Stimulated activated CD8-positive, alpha-beta memory T cell treated with anti-CD3 and anti-CD28 coated beads, Interleukin-15, amount 100 ng/mL, for 4 hours (primary cell): ENCODE measurements at regions not wholly inside any gene's neighbourhood (a gene's known extent, or its start where the extent isn't known, plus 50 kb on each side); places are given as distances from the start of the nearest gene placed in this dataset.
"Not testable (repeated sequence)": the region's sequence is repeated elsewhere in the genome, so short reads cannot be mapped to it uniquely, and the experiment has no call there.

Source experiments
- DNase-seq, 2 donors: peaks; one replicate each; pipeline ENCODE4 v3.0.0-alpha.2; 2020; ENCODE audit warnings: low read depth in 2 of 2

DNA sequence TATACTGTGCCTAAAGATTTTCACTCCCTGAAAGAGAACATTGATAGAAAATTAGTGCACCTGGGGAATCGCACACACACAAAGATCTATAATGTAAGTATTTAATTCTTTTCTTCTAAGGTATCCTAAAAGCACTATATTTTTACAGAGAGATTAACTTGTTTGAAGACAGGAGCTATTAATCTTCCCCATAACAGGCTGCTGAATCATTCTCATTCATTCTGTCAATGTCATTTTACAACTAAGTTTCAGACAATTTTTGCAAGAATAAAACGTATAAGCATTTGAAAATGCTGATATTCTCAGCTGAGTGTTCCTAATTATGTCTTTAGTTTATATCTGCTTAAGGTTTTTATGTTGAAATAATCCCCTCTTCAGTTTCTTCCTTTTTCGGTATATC, 776.7 kb downstream of the NXPH1 start:
- DNase-seq: no peak

DNA sequence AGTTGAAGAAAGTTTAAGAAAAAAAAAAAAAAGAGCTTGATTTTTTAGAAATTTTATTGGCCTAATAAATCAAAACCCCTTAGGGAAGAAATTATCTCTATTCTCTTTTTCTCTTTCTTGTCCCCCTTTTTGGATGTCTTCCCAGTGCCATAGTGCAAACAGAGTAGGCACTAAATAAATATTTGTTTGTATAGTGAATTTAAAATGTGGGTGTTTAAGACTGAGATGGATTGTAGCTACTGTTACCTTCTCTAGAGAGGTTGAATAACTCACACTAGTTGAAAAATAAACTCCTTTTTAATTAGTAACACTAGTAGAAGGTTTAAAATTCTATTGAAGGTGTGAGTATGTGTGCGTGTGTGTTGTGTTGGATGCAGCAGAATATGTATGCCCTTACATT, 783.8 kb downstream of the NXPH1 start:
- no peak for DNase-seq

DNA sequence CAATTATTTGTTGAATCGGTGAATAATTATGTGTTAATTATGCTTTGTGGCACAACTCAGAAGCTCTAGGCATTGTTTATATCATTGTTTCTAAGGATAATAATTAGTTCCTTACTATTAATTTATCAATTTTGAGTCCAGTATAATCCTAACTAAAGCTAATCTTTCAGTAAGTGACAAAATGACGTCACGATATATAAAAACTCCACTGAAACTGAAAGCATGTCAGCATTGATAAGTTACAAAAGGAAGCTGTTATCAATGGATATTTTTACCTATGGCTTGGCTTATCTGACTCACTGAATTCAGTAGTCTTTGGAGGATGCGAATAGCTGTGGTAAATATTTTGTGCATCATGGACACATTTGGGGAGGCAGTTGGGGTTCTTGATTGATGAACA, 793.1 kb downstream of the NXPH1 start:
- no peak for DNase-seq

DNA sequence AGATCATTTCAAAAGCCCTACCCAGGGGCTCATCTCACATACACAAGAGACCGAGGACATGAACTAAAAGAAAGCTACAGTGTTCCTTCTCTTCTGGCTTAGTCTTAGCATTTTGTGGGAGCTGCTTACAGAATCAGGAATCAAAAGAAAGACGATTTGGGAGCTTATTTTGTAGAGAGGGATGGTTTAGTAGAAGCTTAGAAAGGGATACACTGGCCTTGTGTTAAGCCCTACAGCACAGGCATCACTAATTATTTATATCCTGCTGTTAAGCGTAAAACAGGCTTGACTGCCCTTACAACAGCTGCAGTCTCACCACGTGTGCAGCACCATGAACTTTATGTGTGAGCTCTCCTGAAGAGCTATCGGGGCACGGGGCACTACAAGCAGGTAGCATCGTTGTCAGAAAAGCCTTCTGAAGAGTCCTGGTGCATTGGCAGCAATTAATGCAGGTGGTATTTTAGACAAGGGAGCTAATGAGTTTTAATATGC, 798.3 kb downstream of the NXPH1 start:
- DNase-seq: no peak

DNA sequence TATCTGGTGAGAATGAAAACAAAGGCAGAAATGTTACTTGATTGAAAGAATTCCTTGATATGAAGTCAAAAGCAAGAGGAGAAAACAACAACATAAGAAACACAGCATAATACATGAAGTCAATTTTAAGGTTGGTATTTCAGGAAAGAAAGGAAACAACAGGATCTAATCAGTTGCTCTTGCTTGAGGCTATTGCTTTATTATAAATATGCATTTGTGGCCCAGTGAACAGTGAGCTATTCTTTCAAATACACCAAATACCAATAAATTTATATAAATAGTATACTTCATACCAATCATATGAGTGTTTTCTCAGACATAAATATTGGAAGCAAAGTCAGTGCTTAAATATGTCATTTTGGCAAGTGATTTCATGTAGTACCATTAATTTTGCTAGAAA, 806.6 kb downstream of the NXPH1 start:
- DNase-seq: no peak

DNA sequence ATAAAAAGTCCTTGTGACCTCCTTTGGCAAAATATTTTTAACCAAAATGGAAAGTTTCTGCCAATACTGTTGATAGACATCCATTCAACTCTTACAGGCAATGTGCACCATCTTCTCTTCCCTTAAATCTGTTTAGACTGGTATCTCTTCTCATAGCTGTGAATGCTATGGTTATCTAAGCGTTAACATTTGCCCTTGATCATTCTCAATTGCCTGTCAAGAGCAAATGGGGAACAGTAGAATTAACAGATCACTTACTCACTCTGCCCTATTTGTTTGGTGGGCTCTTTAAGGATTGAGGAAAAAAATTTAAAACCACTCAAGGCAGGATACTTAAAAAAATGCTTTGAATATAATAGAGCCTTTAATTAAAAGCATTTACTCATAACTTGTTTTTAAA, 808.4 kb downstream of the NXPH1 start:
- DNase-seq: no peak

DNA sequence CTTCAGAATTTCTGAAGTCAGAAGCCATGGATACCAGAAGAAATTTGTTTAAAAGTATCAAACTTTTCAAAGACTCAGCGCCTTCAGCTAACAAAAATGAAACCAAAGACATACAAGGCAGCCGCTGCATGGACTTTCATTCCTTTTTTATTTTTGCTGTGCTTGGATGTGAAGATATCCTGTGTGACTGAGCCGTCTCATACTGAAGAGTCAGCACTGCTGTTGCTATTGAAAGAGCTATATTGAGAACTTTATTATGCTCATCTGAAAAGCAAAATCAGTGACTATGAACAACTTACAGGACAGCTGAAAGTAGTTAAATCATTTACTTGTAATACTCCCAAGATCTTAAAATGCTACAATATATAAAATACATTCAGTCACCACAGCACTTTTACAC, 809.2 kb downstream of the NXPH1 start:
- DNase-seq: no peak

DNA sequence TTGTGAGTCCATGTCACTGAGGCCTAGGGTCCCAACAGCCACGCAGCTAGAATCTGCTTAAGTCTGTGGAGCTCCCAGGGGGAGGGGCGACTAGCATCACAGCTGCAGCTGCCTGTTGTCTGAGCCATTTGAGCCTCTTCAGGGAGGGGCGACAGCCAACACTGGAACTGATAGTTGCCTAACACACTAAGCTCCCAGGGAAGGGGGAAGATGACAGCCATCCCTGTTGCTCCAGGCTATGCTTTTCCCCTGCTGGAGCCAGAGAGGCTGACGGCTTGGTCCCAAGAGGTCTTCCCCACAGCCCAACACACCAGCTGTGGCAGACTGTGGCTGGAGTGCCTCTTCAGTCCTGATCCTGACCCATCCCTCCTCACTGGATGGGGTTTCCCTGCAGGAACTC, 817.5 kb downstream of the NXPH1 start:
- no peak for DNase-seq

DNA sequence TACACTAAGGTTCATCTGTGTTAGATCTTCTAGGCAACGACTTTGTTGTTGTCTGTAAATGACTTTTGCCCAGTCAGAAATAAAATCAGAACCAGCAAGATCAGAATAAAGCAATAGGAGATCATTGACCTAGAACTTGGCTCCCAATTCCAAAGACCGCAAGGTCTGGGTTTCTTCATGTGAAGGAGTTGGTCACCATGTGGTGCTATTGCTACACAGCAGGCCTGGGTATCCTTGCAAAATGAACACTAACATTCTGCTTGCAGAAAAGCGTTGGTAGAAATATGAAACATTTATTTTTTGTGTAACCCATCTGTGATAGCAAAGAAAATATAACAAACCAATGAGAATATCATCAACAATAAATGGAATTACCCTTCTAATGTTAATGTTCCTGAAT, 831.0 kb downstream of the NXPH1 start:
- no peak for DNase-seq

DNA sequence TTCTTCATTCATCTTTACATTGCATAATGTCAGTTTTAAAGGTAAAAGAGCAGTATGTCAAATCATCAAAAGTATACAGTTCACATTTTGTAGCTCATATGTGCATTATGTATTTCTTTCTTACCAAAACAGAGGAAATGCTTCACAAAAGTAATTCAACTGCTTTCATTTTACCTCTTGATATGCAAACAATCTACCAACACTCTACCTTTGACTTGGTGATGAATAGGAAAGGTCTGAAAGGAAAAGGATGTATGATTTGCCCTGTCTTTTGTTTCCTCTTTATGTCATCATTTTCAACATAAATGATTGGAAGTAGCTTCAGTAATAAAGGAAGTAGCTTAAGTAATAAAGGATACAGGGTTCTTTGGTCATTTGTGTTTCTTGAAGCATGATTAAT, 846.7 kb downstream of the NXPH1 start:
- DNase-seq: no peak

DNA sequence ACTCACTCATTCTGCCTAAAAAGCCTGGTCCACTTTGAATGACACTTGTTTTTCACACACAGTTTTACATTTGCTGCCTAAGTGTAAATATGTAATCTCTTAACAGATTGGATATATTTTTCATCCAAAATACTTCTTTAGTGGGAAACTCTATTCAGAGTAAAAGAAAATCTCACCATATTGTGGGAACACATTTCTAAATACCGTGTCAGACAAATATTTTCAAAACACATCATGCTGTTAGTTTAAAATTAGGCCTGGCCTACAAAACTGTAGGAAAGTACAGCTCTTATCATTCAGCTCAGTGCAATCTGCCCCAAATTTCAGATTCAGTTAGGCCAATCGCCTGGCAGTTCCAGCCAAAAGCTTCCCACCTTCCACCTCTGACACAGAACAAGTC, 849.8 kb downstream of the NXPH1 start:
- no peak for DNase-seq

DNA sequence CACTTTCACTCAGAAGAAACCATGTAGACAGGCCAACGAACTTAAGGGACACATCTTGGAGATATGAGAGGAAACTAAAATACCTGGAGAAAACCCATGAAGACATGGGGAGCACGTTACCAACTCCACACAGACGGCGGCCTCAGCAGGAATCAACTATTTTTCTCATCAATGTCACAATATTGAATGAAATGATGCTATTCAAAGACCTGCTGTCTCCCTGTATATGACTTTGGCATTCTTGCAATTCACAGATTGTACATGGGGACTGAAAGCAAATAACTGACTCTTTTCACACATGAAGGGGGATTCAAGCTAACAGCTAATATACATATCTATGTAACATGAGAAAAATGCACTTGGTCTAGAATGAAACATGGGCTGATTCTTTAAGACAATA, 869.0 kb downstream of the NXPH1 start:
- DNase-seq: no peak

DNA sequence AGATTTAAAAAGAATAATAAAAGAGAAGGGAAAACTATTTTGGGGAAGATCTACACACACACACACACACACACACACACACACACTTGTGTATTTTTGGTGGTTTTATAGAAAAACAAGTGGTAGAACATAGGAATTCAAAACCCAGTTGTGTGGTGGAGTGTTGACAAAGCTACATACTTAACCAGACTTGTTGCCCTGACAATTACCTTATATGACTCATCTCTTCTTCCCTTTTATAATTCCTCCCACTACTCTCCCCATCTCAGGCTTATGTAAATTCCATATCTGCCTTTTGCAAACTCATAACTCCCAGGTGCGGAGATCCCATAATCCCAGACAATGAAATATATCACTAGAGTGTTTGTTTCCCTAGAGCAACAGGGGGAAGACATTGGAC, 873.7 kb downstream of the NXPH1 start:
- DNase-seq: no peak

DNA sequence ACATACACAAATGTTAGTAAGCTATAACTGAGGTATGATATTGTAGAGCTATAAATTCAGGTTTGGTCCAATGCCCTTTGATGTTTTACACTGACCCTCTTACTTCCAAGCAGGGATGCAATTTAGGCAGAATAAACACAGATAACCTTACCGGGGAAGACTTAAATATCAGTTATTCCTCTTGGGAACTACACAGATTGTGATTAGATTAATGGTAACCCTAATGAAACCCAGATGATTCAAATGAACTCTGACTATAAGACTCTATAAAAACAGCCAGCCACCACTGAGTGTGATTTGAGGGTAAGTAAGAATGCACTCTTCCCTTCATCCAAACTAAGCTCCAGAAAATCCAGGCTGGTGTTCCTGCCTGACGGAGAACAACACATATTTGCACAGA, 891.1 kb downstream of the NXPH1 start:
- no peak for DNase-seq

DNA sequence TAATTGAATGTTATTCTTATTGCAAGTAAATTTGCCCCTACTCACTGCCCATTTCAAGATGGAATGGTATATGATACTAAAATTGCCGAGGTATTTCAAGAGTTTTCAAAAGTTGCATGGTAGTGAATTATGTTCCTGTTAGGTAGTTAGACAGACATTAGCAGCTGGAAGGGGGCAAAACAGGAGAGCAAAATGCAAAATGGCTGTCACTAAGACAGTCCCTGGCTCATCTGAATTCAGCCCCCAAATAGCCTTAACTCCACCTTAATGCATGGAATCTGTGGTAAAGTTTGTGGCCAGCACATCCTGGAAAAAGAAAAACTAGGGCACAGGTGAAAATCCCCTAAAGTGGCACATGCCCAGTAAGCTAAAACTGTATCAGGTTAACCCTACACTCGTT, 894.9 kb downstream of the NXPH1 start:
- no peak for DNase-seq

DNA sequence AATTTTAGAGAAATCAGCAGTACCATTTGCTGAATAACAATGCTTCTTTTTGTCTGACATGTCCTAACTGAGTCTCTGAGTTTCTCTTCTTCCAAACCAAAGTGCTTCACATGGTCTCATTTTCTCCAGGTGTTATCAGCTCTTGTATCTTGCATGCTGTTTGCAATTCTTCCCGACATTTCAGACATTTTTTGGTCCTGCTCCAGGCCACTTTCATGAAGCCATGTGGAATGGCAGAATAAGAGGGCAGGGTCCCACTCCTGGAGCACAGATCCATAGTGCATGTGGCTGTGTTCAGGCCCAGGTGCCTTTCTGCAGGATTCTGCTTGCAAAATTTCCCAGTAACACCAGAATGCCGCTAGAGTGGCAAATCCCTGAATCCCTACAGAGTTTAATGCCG, 916.2 kb downstream of the NXPH1 start:
- DNase-seq: no peak

DNA sequence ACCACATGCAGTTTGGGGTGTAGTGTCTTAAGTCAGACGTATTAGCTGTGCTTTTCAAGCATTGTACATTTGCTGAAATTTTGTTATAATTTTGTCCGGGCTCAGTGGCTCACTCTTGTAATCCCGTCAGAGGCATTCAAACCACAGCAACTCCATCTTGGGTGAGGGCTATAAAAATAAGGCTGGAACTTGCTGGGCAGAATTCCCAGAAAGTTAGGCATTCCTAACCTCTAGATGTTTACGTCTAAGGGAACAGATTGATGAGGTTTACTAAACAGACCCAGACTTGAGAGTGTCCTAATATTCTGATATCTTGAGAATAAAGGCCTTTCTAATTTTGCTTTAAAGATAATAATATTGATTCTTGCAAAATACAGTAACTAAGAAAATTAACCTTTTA, 957.8 kb downstream of the NXPH1 start:
- no peak for DNase-seq

DNA sequence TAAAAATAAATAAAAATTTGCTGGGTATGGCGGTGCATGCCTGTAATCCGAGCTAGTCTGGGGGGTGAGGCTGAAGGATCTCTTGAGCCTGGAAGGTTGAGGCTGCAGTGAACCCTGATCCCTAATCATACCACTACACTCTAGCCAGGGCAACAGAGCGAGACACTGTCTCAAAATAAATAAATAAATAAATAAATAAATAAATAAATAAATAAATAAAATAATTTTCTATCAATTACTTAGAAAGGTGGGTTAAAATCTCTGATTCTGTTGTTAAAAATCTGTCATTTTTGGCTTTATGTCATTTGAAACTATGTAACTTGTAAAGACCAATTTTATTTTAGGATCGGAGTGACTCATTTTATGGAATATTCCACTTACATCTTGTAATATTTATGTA, 958.6 kb downstream of the NXPH1 start:
- DNase-seq: no peak

DNA sequence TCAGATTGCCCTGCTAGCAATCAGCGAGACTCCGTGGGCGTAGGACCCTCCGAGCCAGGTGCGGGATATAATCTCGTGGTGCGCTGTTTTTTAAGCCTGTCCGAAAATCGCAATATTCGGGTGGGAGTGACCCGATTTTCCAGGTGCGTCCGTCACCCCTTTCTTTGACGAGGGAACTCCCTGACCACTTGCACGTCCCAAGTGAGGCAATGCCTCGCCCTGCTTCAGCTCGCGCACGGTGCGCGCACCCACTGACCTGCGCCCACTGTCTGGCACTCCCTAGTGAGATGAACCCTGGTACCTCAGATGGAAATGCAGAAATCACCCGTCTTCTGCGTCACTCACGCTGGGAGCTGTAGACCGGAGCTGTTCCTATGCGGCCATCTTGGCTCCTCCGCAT, 971.0 kb downstream of the NXPH1 start:
- not testable (repeated sequence) for DNase-seq

DNA sequence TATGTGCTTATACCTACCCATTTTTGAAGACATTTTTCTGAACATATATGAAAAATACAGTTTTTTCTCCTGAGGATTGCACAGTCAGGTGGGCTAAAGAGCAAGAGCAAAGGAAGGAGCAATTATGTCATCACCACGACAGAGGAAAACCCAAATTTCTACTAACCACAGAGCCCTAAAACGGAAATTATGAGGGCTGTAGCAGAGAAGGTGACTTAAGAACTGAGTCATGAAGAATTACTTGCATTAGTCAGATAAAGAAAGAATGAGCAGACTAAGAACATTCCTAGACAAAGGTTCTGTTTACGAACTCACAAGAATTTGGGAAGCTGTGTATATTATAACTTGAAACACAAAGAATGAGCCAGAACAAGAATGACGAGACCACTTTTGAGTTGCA, 974.4 kb downstream of the NXPH1 start:
- DNase-seq: no peak

DNA sequence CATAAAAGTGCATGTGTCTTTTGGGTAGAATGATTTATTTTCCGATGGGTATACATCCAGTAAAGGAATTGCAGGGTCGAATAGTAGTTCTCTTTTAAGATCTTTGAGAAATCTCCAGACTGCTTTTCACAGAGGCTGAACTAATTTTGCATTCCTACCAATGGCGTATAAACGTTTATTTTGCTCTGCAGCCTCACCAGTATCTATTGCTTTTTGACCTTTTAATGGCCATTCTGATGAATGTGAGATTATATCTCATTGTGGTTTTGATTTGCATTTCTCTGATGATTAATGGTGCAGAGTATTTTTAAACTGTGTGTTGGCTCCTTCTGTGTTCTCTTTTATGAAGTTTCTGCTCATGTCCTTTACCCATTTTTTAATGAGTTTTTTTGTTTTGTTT, 1020.1 kb downstream of the NXPH1 start:
- no peak for DNase-seq

DNA sequence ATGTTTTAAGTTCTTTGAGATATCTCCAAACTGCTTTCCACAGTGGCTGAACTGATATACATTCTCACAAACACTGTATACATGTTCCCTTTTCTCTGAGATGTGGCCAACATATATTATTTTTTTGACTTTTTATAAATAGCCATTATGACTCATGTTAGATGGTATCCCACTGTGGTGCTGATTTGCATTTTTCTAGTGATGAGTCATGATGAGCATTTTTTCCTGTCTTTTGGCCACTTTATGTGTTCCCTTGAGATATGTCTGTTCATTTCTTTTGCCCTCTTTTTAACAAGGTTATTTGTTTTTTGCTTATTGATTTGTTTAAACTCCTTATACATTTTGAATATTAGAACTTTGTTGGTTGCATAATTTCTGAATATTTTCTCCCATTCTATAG, 1055.1 kb downstream of the NXPH1 start:
- DNase-seq: no peak

DNA sequence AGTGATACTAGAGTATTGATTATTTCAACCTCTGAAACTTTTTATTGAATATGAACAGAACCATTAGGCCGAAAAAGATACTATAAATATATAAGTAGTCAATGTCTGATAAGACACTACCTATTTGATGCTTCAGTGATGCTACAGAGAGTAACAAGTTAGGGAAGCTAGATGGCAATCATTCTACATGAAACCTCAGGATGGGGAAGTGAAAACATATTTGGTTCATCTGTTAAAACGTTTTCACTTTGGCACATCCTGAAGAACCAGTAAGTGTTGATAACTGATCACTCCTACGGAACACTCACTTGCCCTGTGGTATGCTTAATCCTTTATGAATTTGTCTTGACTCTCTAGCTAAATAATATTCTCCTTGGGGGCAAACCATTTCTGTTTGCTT, 1064.9 kb downstream of the NXPH1 start:
- DNase-seq: no peak

DNA sequence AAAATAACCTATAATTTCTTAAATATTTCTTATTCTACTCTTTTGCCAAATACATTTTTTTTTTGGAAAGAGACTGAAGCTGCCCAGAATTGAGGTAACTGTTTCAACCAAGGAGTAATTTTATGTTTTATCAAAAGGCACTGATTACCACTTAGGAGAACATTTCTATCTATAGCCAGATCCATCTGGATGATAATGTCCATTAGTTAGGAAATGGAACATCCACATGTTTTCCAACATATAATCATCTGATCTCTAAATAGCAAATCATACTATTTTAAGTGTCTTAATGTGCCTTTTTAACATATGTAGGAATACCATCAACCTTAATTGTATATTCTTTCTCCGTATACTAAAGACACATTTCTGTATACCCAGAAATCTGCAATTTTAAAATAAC, 1068.9 kb downstream of the NXPH1 start:
- DNase-seq: no peak

DNA sequence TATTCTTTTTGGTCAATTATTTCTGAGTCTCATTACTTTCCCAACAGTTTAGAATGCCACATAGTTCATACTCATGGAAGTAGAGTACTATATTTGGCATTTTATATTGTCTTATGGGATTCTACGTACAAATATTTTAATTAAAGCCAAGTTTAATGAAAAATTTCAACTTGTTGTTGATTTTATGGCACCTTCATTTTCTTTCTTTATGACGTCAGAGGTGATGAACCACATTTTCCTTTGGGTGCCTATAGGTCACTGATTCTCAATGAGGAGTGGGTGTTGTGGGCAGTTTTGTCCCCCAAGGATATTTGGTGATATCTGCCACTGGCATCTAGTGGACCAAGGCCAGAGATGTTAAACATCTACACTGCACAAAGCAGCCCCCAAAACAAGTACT, 1071.3 kb downstream of the NXPH1 start:
- no peak for DNase-seq
